CD4-positive, alpha-beta memory T cell (primary cell): ENCODE measurements at regions not wholly inside any gene's neighbourhood (a gene's known extent, or its start where the extent isn't known, plus 50 kb on each side); places are given as distances from the start of the nearest gene placed in this dataset.

Source experiments
- CTCF ChIA-PET: fragments of 350-600 bp; sonication (Branson Sonifier 250); formaldehyde crosslinking; loops from one replicate; lab custom pipeline; 2021; ENCODE audit warnings: inconsistent platforms; ENCODE audit not compliant: partially characterized antibody; lab: Charles Lee
- POLR2A ChIA-PET: fragments of 350-600 bp; sonication (Branson Sonifier 250); formaldehyde crosslinking; loops from one replicate; lab custom pipeline; 2021; ENCODE audit not compliant: partially characterized antibody; lab: Charles Lee
- DNase-seq, 5 donors: peaks; one replicate each; pipeline versions ENCODE4 v3.0.0 to v3.0.0-alpha.2; 2020 to 2022; ENCODE audit warnings: mixed read lengths in 1 of 5
- H3K27ac ChIP-seq: one replicate; pipeline ENCODE4 v1.7.0; 2013; ENCODE audit warnings: low read depth, low read length
- H3K27me3 ChIP-seq: 2 replicates; pipeline ENCODE4 v1.7.0; 2013; ENCODE audit warnings: mild to moderate bottlenecking, low read length, moderate library complexity; ENCODE audit not compliant: insufficient read depth
- H3K36me3 ChIP-seq: 2 replicates; pipeline ENCODE4 v1.7.0; 2013; ENCODE audit warnings: mild to moderate bottlenecking, low read length, moderate library complexity; ENCODE audit not compliant: insufficient read depth
- H3K4me1 ChIP-seq: 2 replicates; pipeline ENCODE4 v1.7.0; 2013; ENCODE audit warnings: mild to moderate bottlenecking, low read length, moderate library complexity; ENCODE audit not compliant: insufficient read depth
- H3K4me3 ChIP-seq, 2 donors: one replicate each; pipeline ENCODE4 v1.7.0; 2013; ENCODE audit warnings: low read length in 2 of 2, mild to moderate bottlenecking in 1 of 2
- H3K9me3 ChIP-seq, 2 donors: one replicate each; pipeline ENCODE4 v1.7.0; 2013; ENCODE audit warnings: low read length in 2 of 2, control low read depth in 1 of 2; ENCODE audit not compliant: control insufficient read depth in 1 of 2
- H3K27ac Mint-ChIP-seq, 7 donors: one replicate each; pipeline ENCODE4 v1.8.0; 2020 to 2021; ENCODE audit warnings: mixed read lengths in 7 of 7, mild to moderate bottlenecking in 6 of 7, inconsistent platforms in 3 of 7, moderate library complexity in 3 of 7
- H3K27me3 Mint-ChIP-seq, 2 donors: one replicate each; pipeline ENCODE4 v1.8.0; 2020 to 2021; ENCODE audit warnings: mixed read lengths in 2 of 2
- H3K36me3 Mint-ChIP-seq, 2 donors: one replicate each; pipeline ENCODE4 v1.8.0; 2020 to 2021; ENCODE audit warnings: mixed read lengths in 2 of 2, inconsistent platforms in 1 of 2, mild to moderate bottlenecking in 1 of 2
- H3K4me1 Mint-ChIP-seq, 4 donors: one replicate each; pipeline ENCODE4 v1.8.0; 2020 to 2021; ENCODE audit warnings: mixed read lengths in 4 of 4, mild to moderate bottlenecking in 1 of 4
- H3K4me3 Mint-ChIP-seq, 8 donors: one replicate each; pipeline ENCODE4 v1.8.0; 2020 to 2021; ENCODE audit warnings: mixed read lengths in 8 of 8, mild to moderate bottlenecking in 7 of 8, moderate library complexity in 6 of 8, inconsistent platforms in 3 of 8
- H3K9me3 Mint-ChIP-seq, 8 donors: one replicate each; pipeline ENCODE4 v1.8.0; 2020 to 2021; ENCODE audit warnings: mixed read lengths in 8 of 8, mild to moderate bottlenecking in 5 of 8, inconsistent platforms in 3 of 8, moderate library complexity in 1 of 8
- intact Hi-C: fragments of 100-400 bp; cut with micrococcal nuclease; formaldehyde crosslinking; loops from one replicate; pipeline ENCODE4 v1.15.1; 2023

- Mint-ChIP-seq H3K36me3 (no peaks in the 10 kb centered on the region), H3K9me3 (peaks cover 0 to 8% (median 0%) of the 10 kb centered on the region in 8 donors), H3K4me1 (no peaks in the 10 kb centered on the region), H3K4me3 (no peak overlapping the region), H3K27ac (peak overlapping the region in 1 of 7 donors; percentile 18), H3K27me3 (peaks cover 1% of the 10 kb centered on the region in 2 donors)
- H3K36me3 ChIP-seq, result no peaks in the 10 kb centered on the region
- H3K4me3 ChIP-seq, result no peak overlapping the region
- intact Hi-C loops, result no loop called here
- no peaks in the 10 kb centered on the region for H3K4me1 ChIP-seq
- no peak for DNase-seq
- ChIA-PET CTCF (no interaction called here), POLR2A (no interaction called here)
- H3K27me3 ChIP-seq, result no peaks in the 10 kb centered on the region
- no peak overlapping the region for H3K27ac ChIP-seq
- H3K9me3 ChIP-seq, result no peaks in the 10 kb centered on the region
These were observed 129.0 kb downstream of the NFKBIZ start for GRCh38 chr3:101978348-101978747.

DNA sequence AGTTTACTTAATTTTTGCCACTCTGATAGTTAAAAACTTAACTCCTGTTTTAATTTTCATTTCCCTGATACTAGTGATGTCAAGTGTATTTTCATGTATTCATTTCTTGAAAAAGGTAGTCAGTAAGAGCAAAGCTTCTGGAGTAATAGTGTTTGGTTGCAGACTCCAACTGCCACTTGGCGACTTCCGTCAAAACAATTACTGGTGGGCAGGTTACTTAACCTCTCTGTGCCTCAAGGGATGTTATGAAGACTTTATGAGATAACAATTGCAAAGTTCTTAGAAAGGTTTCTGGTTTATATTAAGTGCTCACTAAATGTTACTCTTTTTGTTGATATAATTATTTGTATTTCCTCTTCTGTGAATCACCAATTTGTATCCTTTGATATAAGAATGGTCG lies 129.7 kb downstream of the NFKBIZ start:
- Histone ChIP-seq H3K36me3 (no peaks in the 10 kb centered on the region), H3K4me3 (no peak overlapping the region), H3K27ac (no peak overlapping the region), H3K4me1 (no peaks in the 10 kb centered on the region), H3K27me3 (no peaks in the 10 kb centered on the region), H3K9me3 (no peaks in the 10 kb centered on the region)
- POLR2A ChIA-PET, result no interaction called here
- DNase-seq, result no peak
- CTCF ChIA-PET, result no interaction called here
- Mint-ChIP-seq H3K36me3 (no peaks in the 10 kb centered on the region), H3K4me1 (no peaks in the 10 kb centered on the region), H3K27me3 (peaks cover 1% of the 10 kb centered on the region in 2 donors), H3K27ac (no peak overlapping the region), H3K4me3 (no peak overlapping the region), H3K9me3 (peaks cover 0 to 8% (median 0%) of the 10 kb centered on the region in 8 donors)
- intact Hi-C loops, result no loop called here

- no peak overlapping the region for H3K4me3 ChIP-seq
- POLR2A ChIA-PET, result no interaction called here
- no peaks in the 10 kb centered on the region for H3K9me3 ChIP-seq
- Mint-ChIP-seq H3K9me3 (peaks cover 0 to 4% (median 0%) of the 10 kb centered on the region in 8 donors), H3K27ac (no peak overlapping the region), H3K4me1 (peaks cover under 1 to 17% (median 12%) of the 10 kb centered on the region in 4 donors), H3K4me3 (no peak overlapping the region), H3K27me3 (peaks cover 1% of the 10 kb centered on the region in 2 donors), H3K36me3 (no peaks in the 10 kb centered on the region)
- intact Hi-C loops, result no loop called here
- H3K27me3 ChIP-seq, result no peaks in the 10 kb centered on the region
- no peaks in the 10 kb centered on the region for H3K36me3 ChIP-seq
- no peak overlapping the region for H3K27ac ChIP-seq
- CTCF ChIA-PET, result no interaction called here
- H3K4me1 ChIP-seq, result peaks cover 11% of the 10 kb centered on the region
- DNase-seq, result no peak
These were observed 135.0 kb downstream of the NFKBIZ start for GRCh38 chr3:101984356-101984755.

- POLR2A ChIA-PET, result no interaction called here
- no peaks in the 10 kb centered on the region for H3K36me3 ChIP-seq
- no peaks in the 10 kb centered on the region for H3K27me3 ChIP-seq
- H3K9me3 Mint-ChIP-seq, result peaks cover 0 to 4% (median 0%) of the 10 kb centered on the region in 8 donors
- H3K4me3 ChIP-seq, result no peak overlapping the region
- H3K4me1 ChIP-seq, result peaks cover 11% of the 10 kb centered on the region
- no peaks in the 10 kb centered on the region for H3K36me3 Mint-ChIP-seq
- CTCF ChIA-PET, result no interaction called here
- no peak overlapping the region for H3K27ac ChIP-seq
- peak overlapping the region in 2 of 7 donors; percentile 2 to 18 for H3K27ac Mint-ChIP-seq
- no peaks in the 10 kb centered on the region for H3K27me3 Mint-ChIP-seq
- DNase-seq, result no peak
- peaks cover 5 to 22% (median 16%) of the 10 kb centered on the region in 4 donors for H3K4me1 Mint-ChIP-seq
- H3K9me3 ChIP-seq, result no peaks in the 10 kb centered on the region
- no peak overlapping the region for H3K4me3 Mint-ChIP-seq
- intact Hi-C loops, result no loop called here
These were observed 139.3 kb downstream of the NFKBIZ start for GRCh38 chr3:101988596-101988995.

DNA sequence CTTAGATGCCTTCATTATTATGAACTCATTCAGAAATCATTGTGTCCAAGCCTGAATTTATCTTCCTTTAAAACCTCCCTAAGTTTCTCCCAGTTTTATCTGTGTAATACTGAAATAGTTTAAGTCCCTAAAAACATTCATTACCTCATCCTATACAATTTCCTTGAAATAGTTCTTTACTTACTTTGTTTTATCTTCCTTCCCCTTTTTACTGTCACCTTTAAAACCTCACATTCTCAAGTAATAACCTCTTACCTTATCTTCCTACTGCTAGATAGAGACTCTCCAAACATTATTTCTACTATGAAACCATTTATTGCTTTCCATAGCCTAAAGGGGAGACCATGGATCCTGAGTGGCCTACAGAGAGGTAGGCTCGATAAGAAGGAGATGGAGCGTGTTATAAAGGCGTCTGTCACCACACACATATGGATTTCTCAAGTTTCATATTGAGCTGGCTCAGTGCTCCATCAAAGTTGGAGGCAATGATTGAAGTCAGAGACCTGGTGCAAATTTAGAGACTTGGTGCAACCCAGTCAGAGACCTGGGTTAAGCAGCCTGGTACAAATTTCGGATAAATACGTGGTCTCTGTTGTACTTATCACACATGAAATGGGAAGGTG lies 140.4 kb downstream of the NFKBIZ start:
- peaks cover 5 to 22% (median 16%) of the 10 kb centered on the region in 4 donors for H3K4me1 Mint-ChIP-seq
- H3K27ac Mint-ChIP-seq, result peak overlapping the region in 3 of 7 donors; percentile 0 to 8 (median 1)
- Histone ChIP-seq H3K4me3 (no peak overlapping the region), H3K36me3 (no peaks in the 10 kb centered on the region), H3K4me1 (peaks cover 11% of the 10 kb centered on the region), H3K9me3 (no peaks in the 10 kb centered on the region), H3K27ac (no peak overlapping the region), H3K27me3 (no peaks in the 10 kb centered on the region)
- intact Hi-C loops, result no loop called here
- no peak for DNase-seq
- ChIA-PET CTCF (no interaction called here), POLR2A (no interaction called here)
- H3K9me3 Mint-ChIP-seq, result peaks cover 0 to 4% (median 0%) of the 10 kb centered on the region in 8 donors
- H3K4me3 Mint-ChIP-seq, result peak overlapping the region in 1 of 8 donors; percentile 6
- H3K36me3 Mint-ChIP-seq, result no peaks in the 10 kb centered on the region
- H3K27me3 Mint-ChIP-seq, result no peaks in the 10 kb centered on the region

- Histone ChIP-seq H3K4me1 (peaks cover 11% of the 10 kb centered on the region), H3K27me3 (no peaks in the 10 kb centered on the region), H3K4me3 (no peak overlapping the region), H3K9me3 (no peaks in the 10 kb centered on the region), H3K27ac (no peak overlapping the region), H3K36me3 (no peaks in the 10 kb centered on the region)
- ChIA-PET CTCF (interaction anchor here (0.7 kb wide), 1 partner anchor 27 kb away, joined by 3 read pairs; no protein-coding TSS in a partner anchor), POLR2A (no interaction called here)
- H3K9me3 Mint-ChIP-seq, result peaks cover 0 to 2% (median 0%) of the 10 kb centered on the region in 8 donors
- DNase-seq, result no peak
- no peaks in the 10 kb centered on the region for H3K27me3 Mint-ChIP-seq
- no peaks in the 10 kb centered on the region for H3K36me3 Mint-ChIP-seq
- H3K4me3 Mint-ChIP-seq, result no peak overlapping the region
- H3K4me1 Mint-ChIP-seq, result peaks cover 5 to 18% (median 14%) of the 10 kb centered on the region in 4 donors
- H3K27ac Mint-ChIP-seq, result no peak overlapping the region
- intact Hi-C loops, result no loop called here
These were observed 143.5 kb downstream of the NFKBIZ start for GRCh38 chr3:101992863-101993262.

DNA sequence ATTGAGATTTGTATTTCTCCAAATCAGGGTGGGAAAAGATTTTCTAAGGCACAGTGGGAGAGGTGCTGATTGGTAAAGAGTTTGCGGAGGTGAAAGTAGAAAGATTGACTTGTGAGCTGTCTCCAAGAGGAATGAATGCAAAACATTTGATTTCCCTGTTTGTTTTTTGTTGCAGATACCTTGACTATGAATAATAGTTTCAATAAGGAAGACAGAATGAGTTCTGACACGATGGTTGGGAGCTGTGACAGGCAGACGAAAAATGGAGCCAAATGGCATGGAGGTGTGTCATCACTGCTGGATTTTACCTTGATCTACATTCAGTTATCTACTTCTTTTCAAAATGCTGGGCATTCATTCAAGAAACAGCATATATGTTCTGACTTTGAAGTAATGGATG lies 145.1 kb downstream of the NFKBIZ start:
- Histone ChIP-seq H3K9me3 (no peaks in the 10 kb centered on the region), H3K27me3 (no peaks in the 10 kb centered on the region), H3K4me1 (no peaks in the 10 kb centered on the region), H3K27ac (no peak overlapping the region), H3K36me3 (no peaks in the 10 kb centered on the region), H3K4me3 (no peak overlapping the region)
- Mint-ChIP-seq H3K9me3 (peaks cover 0 to 2% (median 0%) of the 10 kb centered on the region in 8 donors), H3K4me1 (peaks cover 4 to 7% (median 5%) of the 10 kb centered on the region in 4 donors), H3K4me3 (no peak overlapping the region), H3K27ac (no peak overlapping the region), H3K36me3 (no peaks in the 10 kb centered on the region), H3K27me3 (no peaks in the 10 kb centered on the region)
- ChIA-PET POLR2A (no interaction called here), CTCF (no interaction called here)
- no peak for DNase-seq
- intact Hi-C loops, result no loop called here
